ENCODE measurements at regions not wholly inside any gene's neighbourhood (a gene's known extent, or its start where the extent isn't known, plus 50 kb on each side); places are given as distances from the start of the nearest gene placed in this dataset.

DNA sequence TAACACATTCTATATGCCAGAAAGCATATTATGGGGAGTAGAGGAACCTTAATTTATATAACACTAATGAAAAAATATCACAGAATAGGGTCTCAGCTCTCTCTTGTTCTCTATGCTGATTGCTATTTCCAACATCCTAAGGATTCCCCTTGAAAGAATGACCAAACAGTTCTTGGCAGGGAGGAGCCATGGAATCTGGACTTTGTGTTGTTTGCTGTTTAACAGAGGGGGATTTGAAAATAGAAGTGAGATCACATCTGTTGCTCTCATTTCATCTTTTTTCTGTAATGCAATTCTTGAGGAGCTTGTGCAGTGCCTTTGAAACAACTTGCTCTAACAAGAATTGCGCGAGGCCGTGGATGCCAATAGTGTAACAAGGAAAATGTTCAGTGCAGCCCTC is 755.3 kb downstream of the TLE1 start:
- ChIA-PET CTCF (no interaction called here), POLR2A (no interaction called here), RAD21 (ENCODE audit: unreplicated experiment) (no interaction called here), SMC1A (ENCODE audit: uncharacterized antibody, unreplicated experiment) (no interaction called here)
- in situ Hi-C loops (cut with MboI): no loop called here
- no peaks in the 10 kb centered on the region for H3K79me2 ChIP-seq (ENCODE audit: control insufficient read depth, insufficient read depth, low read length)
- H3K9ac ChIP-seq (ENCODE audit: control insufficient read depth, insufficient read depth, low read length): no peak overlapping the region
- H3K4me1 ChIP-seq (ENCODE audit: control insufficient read depth, insufficient read depth, low read length): no peaks in the 10 kb centered on the region
- no peaks in the 10 kb centered on the region for H4K20me1 ChIP-seq (ENCODE audit: control insufficient read depth, insufficient read depth)
- FAIRE-seq: no peak
- H3K36me3 ChIP-seq (ENCODE audit: control insufficient read depth in 2 of 2, insufficient read depth in 2 of 2, low read length in 1 of 2): no peaks in the 10 kb centered on the region
- DNase-seq (ENCODE audit: low read depth, low spot score): no peak
- H3K27me3 ChIP-seq (replicated peaks in 1 of 2; ENCODE audit: control insufficient read depth in 2 of 2, insufficient read depth in 2 of 2, low read length in 1 of 2): no peaks in the 10 kb centered on the region
- no peak for ATAC-seq
- TF ChIP-seq CBX3 (IDR thresholded peaks at IDR 0.05; ENCODE audit: borderline replicate concordance, low read depth): no peak
- TF ChIP-seq, protein P1, sequence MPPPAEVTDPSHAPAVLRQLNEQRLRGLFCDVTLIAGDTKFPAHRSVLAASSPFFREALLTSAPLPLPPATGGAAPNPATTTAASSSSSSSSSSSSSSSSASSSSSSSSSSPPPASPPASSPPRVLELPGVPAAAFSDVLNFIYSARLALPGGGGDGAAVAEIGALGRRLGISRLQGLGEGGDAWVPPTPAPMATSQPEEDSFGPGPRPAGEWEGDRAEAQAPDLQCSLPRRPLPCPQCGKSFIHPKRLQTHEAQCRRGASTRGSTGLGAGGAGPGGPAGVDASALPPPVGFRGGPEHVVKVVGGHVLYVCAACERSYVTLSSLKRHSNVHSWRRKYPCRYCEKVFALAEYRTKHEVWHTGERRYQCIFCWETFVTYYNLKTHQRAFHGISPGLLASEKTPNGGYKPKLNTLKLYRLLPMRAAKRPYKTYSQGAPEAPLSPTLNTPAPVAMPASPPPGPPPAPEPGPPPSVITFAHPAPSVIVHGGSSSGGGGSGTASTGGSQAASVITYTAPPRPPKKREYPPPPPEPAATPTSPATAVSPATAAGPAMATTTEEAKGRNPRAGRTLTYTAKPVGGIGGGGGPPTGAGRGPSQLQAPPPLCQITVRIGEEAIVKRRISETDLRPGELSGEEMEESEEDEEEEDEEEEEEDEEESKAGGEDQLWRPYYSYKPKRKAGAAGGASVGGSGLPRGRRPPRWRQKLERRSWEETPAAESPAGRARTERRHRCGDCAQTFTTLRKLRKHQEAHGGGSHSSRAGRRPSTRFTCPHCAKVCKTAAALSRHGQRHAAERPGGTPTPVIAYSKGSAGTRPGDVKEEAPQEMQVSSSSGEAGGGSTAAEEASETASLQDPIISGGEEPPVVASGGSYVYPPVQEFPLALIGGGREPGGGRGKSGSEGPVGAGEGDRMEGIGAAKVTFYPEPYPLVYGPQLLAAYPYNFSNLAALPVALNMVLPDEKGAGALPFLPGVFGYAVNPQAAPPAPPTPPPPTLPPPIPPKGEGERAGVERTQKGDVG (CRISPR knock-in tag; IDR thresholded peaks at IDR 0.05): no peak
- no peak for TF ChIP-seq SMAD1 (IDR thresholded peaks at IDR 0.05; ENCODE audit: low read depth, partially characterized antibody)
- no peak for TF ChIP-seq ZZZ3 (IDR thresholded peaks at IDR 0.05; ENCODE audit: control insufficient read depth, insufficient read length, low read depth)
- no peak for TF ChIP-seq STAT3 (IDR thresholded peaks at IDR 0.05; ENCODE audit: low read depth, low read length)
- no peak for TF ChIP-seq RB1 (IDR thresholded peaks at IDR 0.05; ENCODE audit: borderline replicate concordance)
- TF ChIP-seq, protein P2, sequence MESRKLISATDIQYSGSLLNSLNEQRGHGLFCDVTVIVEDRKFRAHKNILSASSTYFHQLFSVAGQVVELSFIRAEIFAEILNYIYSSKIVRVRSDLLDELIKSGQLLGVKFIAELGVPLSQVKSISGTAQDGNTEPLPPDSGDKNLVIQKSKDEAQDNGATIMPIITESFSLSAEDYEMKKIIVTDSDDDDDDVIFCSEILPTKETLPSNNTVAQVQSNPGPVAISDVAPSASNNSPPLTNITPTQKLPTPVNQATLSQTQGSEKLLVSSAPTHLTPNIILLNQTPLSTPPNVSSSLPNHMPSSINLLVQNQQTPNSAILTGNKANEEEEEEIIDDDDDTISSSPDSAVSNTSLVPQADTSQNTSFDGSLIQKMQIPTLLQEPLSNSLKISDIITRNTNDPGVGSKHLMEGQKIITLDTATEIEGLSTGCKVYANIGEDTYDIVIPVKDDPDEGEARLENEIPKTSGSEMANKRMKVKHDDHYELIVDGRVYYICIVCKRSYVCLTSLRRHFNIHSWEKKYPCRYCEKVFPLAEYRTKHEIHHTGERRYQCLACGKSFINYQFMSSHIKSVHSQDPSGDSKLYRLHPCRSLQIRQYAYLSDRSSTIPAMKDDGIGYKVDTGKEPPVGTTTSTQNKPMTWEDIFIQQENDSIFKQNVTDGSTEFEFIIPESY (IDR thresholded peaks at IDR 0.05): no peak
- TF ChIP-seq, protein P3, sequence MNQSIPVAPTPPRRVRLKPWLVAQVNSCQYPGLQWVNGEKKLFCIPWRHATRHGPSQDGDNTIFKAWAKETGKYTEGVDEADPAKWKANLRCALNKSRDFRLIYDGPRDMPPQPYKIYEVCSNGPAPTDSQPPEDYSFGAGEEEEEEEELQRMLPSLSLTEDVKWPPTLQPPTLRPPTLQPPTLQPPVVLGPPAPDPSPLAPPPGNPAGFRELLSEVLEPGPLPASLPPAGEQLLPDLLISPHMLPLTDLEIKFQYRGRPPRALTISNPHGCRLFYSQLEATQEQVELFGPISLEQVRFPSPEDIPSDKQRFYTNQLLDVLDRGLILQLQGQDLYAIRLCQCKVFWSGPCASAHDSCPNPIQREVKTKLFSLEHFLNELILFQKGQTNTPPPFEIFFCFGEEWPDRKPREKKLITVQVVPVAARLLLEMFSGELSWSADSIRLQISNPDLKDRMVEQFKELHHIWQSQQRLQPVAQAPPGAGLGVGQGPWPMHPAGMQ (IDR thresholded peaks at IDR 0.05; ENCODE audit: borderline replicate concordance): no peak
- no peak for TF ChIP-seq MTA3 (IDR thresholded peaks at IDR 0.05; ENCODE audit: borderline replicate concordance, low read length)
- no peak for TF ChIP-seq ZNF24 (IDR thresholded peaks at IDR 0.05)
- TF ChIP-seq, protein P4, sequence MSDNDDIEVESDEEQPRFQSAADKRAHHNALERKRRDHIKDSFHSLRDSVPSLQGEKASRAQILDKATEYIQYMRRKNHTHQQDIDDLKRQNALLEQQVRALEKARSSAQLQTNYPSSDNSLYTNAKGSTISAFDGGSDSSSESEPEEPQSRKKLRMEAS (IDR thresholded peaks at IDR 0.05; ENCODE audit: low read depth, low read length): no peak
- TF ChIP-seq SMARCA5 (IDR thresholded peaks at IDR 0.05): no peak
- H3K9me3 ChIP-seq (replicated peaks; ENCODE audit: control insufficient read depth, insufficient read depth, low read length): no peaks in the 10 kb centered on the region
- no peak overlapping the region for H3K27ac ChIP-seq (ENCODE audit: control insufficient read depth, insufficient read depth)
- no TSS peak for BruUV-seq (replicated peaks)
- no peak overlapping the region for H3K4me2 ChIP-seq (ENCODE audit: control insufficient read depth, insufficient read depth)
- intact Hi-C loops (cut with micrococcal nuclease; ENCODE audit: unreplicated experiment): no loop called here
- no peak overlapping the region for H3K4me3 ChIP-seq
- WGBS (ENCODE audit: insufficient coverage, insufficient replicate concordance, low lambda C conversion rate, missing lambda C conversion rate): 47% methylated on average over 3 of the region's 3 CpGs
- no peak overlapping the region for H2AFZ ChIP-seq (ENCODE audit: control insufficient read depth, low read depth, low read length)

Data from GM12878 (cell line).